K562 (cell line): ENCODE measurements at regions not wholly inside any gene's neighbourhood (a gene's known extent, or its start where the extent isn't known, plus 50 kb on each side); places are given as distances from the start of the nearest gene placed in this dataset.

ENCODE experiments used
- ATAC-seq: fragments of 200-7000 bp; cut with Tn5 transposase; 3 replicates; pipeline ENCODE4 v1.9.1; 2020; ENCODE audit warnings: moderate library complexity
- BruUV-seq: library from RNA; stranded (reverse); fragments of 400-500 nt; replicated peaks from 2 replicates; lab custom pipeline; 2021; lab: Mats Ljungman, UMichigan
- CTCF ChIA-PET: fragments of 300-600 bp; formaldehyde crosslinking; extraction: SDS; loops from one replicate; lab custom pipeline; 2021; ENCODE audit warnings: low intra/inter-chr PET ratio; lab: Yijun Ruan, JAX
- POLR2A ChIA-PET: fragments of 300-600, 350-650 bp; sonication (Branson Sonifier 250); formaldehyde crosslinking; extraction: SDS; loops from one replicate; lab custom pipeline; 2021; ENCODE audit warnings: antibody characterized with exemption, inconsistent platforms; lab: Yijun Ruan, JAX
- DNase-seq, 4 experiments: peaks; one replicate each; pipeline versions ENCODE4 v3.0.0 to v3.0.0-alpha.2; 2011 to 2018; ENCODE audit warnings: low spot score in 3 of 4, mixed read lengths in 3 of 4; ENCODE audit errors: extremely low read depth in 1 of 4
- FAIRE-seq: peaks from 2 replicates; lab custom pipeline; 2011; peaks lifted over from hg19 to GRCh38; lab: Jason Lieb, UNC
- H2AFZ ChIP-seq: 2 replicates; pipeline ENCODE4 v1.6.0; 2011; ENCODE audit warnings: low read depth, low read length, control low read depth, inconsistent platforms
- H3K27ac ChIP-seq: fragments of 200-600 bp; 3 replicates; pipeline ENCODE4 v1.8.0; 2011; ENCODE audit warnings: low read depth, mild to moderate bottlenecking, control low read depth, inconsistent platforms, low read length, moderate library complexity, mixed read lengths; ENCODE audit errors: extremely low read depth
- H3K27me3 ChIP-seq, 2 experiments: fragments of 300-600 bp in 1 of 2; 2 replicates in 1 of 2; 3 replicates in 1 of 2; pipeline versions ENCODE4 v1.6.0 to v1.8.0; 2011; ENCODE audit warnings: inconsistent platforms in 2 of 2, low read length in 2 of 2, mild to moderate bottlenecking in 1 of 2, mixed read lengths in 1 of 2, moderate library complexity in 1 of 2; ENCODE audit not compliant: control insufficient read depth in 2 of 2, insufficient read depth in 2 of 2
- H3K36me3 ChIP-seq: fragments of 300-600 bp; 3 replicates; pipeline ENCODE4 v1.8.0; 2011; ENCODE audit warnings: mild to moderate bottlenecking, low read length, inconsistent platforms; ENCODE audit not compliant: control insufficient read depth, insufficient read depth
- H3K4me1 ChIP-seq, 2 experiments: fragments of 200-600 bp in 1 of 2; replicated peaks in 1 of 2; 2 replicates in 1 of 2; 3 replicates in 1 of 2; pipeline versions ENCODE4 v1.5.1 to v1.8.0; 2011; ENCODE audit warnings: inconsistent platforms in 2 of 2, low read length in 2 of 2, mild to moderate bottlenecking in 1 of 2, mixed read lengths in 1 of 2, moderate library complexity in 1 of 2; ENCODE audit not compliant: control insufficient read depth in 2 of 2, insufficient read depth in 2 of 2
- H3K4me2 ChIP-seq: 2 replicates; pipeline ENCODE4 v1.6.1; 2011; ENCODE audit warnings: low read length, control low read depth, inconsistent platforms, mixed read lengths; ENCODE audit not compliant: insufficient read depth
- H3K4me3 ChIP-seq: fragments of 200-600 bp; sonication (generic), shearing (Covaris generic); 2 replicates; pipeline ENCODE4 v1.5.1; 2016; ENCODE audit warnings: control low read depth, inconsistent platforms
- H3K79me2 ChIP-seq: fragments of 200-600 bp; 3 replicates; pipeline ENCODE4 v1.8.0; 2011; ENCODE audit warnings: low read length, inconsistent platforms; ENCODE audit not compliant: control insufficient read depth, insufficient read depth
- H3K9ac ChIP-seq, 2 experiments: 2 replicates each; pipeline versions ENCODE4 v1.6.0 to v1.6.1; 2011; ENCODE audit warnings: low read depth in 2 of 2, low read length in 2 of 2, control low read depth in 1 of 2, inconsistent platforms in 1 of 2, mild to moderate bottlenecking in 1 of 2, mixed read lengths in 1 of 2; ENCODE audit not compliant: insufficient read depth in 1 of 2
- H3K9me1 ChIP-seq: one replicate; pipeline ENCODE4 v1.6.0; 2011; ENCODE audit warnings: inconsistent platforms, mild to moderate bottlenecking, low read length, moderate library complexity; ENCODE audit not compliant: control insufficient read depth, insufficient read depth
- H3K9me3 ChIP-seq: replicated peaks from 2 replicates; pipeline ENCODE4 v1.5.1; 2011; ENCODE audit warnings: low read depth, low read length, inconsistent platforms; ENCODE audit not compliant: control insufficient read depth, insufficient read depth
- H4K20me1 ChIP-seq: replicated peaks from 2 replicates; pipeline ENCODE4 v1.6.1; 2011; ENCODE audit warnings: low read length, inconsistent platforms, mixed read lengths; ENCODE audit not compliant: control insufficient read depth, insufficient read depth
- CBX3 ChIP-seq, 2 experiments: IDR thresholded peaks; 1 replicate in 1 of 2; 2 replicates in 1 of 2; pipeline ENCODE4 v1.6.1; 2012; ENCODE audit warnings: inconsistent platforms in 2 of 2, low read length in 2 of 2, borderline replicate concordance in 1 of 2, control low read depth in 1 of 2
- DIDO1 ChIP-seq: fragments of 450-650 bp; IDR thresholded peaks from 2 replicates; pipeline ENCODE4 v1.6.1; 2016; ENCODE audit warnings: low read depth, missing biosample characterization, missing genetic modification characterization
- DPF2 ChIP-seq: fragments of 450-650 bp; IDR thresholded peaks from 2 replicates; pipeline ENCODE4 v1.6.1; 2016
- KDM5B ChIP-seq: fragments of 200-600 bp; sonication (generic); IDR thresholded peaks from 2 replicates; pipeline ENCODE4 v1.6.1; 2012; ENCODE audit warnings: low read depth, mild to moderate bottlenecking, moderate library complexity, low read length, control low read depth, inconsistent platforms; ENCODE audit not compliant: insufficient replicate concordance
- PCBP1 ChIP-seq: fragments of 200-400 bp; formaldehyde crosslinking; IDR thresholded peaks from 2 replicates; pipeline ENCODE4 v1.6.1; 2018; ENCODE audit warnings: mild to moderate bottlenecking, low read depth, low read length; ENCODE audit not compliant: poor library complexity, severe bottlenecking
- XRCC3 ChIP-seq: fragments of 450-650 bp; IDR thresholded peaks from 2 replicates; pipeline ENCODE4 v1.6.1; 2017; ENCODE audit warnings: mild to moderate bottlenecking, moderate library complexity
- WGBS: fragments of 100-300 bp; shearing (Covaris generic); methylation state at CpG from one replicate; pipeline ENCODE4 v1.1.6; 2016; ENCODE audit warnings: low coverage, mixed read lengths; ENCODE audit not compliant: insufficient coverage; ENCODE audit errors: missing lambda C conversion rate; 5-methylcytosine and 5-hydroxymethylcytosine counted together
- in situ Hi-C: fragments of 300-500 bp; cut with MboI; formaldehyde crosslinking; loops from 4 replicates; pipeline ENCODE4 v1.15.0; 2018; ENCODE audit warnings: inconsistent platforms, mixed read lengths
- intact Hi-C: fragments of 100-400 bp; cut with micrococcal nuclease; formaldehyde crosslinking; loops from 2 replicates; pipeline ENCODE4 v1.14.2; 2022
- TF ChIP-seq, protein P1 (sequence below): fragments of 450-650 bp; IDR thresholded peaks from 2 replicates; pipeline ENCODE4 v1.6.1; 2018; ENCODE audit not compliant: partially characterized antibody
- TF ChIP-seq, protein P2 (sequence below): fragments of 250-450 bp; sonication (Bioruptor Pico); IDR thresholded peaks from 2 replicates; pipeline ENCODE4 v1.8.0; 2022; ENCODE audit warnings: inconsistent platforms, mild to moderate bottlenecking, moderate library complexity, borderline replicate concordance
- TF ChIP-seq, protein P3 (sequence below), 3 experiments: IDR thresholded peaks in 2 of 3; conservative IDR thresholded peaks in 1 of 3; 2 replicates each; pipeline ENCODE4 v1.5.1; 2011 to 2012; ENCODE audit warnings: low read length in 3 of 3, mild to moderate bottlenecking in 3 of 3, control low read depth in 2 of 3, improper control_type of control experiment in 1 of 3, inconsistent platforms in 1 of 3, low read depth in 1 of 3, mixed read lengths in 1 of 3, moderate library complexity in 1 of 3; ENCODE audit not compliant: insufficient read depth in 2 of 3
- TF ChIP-seq, protein P4 (sequence below): fragments of 250-450 bp; sonication (Bioruptor Pico); IDR thresholded peaks from 2 replicates; pipeline ENCODE4 v1.4.0; 2020; ENCODE audit warnings: mild to moderate bottlenecking, moderate library complexity, borderline replicate concordance

DNA sequence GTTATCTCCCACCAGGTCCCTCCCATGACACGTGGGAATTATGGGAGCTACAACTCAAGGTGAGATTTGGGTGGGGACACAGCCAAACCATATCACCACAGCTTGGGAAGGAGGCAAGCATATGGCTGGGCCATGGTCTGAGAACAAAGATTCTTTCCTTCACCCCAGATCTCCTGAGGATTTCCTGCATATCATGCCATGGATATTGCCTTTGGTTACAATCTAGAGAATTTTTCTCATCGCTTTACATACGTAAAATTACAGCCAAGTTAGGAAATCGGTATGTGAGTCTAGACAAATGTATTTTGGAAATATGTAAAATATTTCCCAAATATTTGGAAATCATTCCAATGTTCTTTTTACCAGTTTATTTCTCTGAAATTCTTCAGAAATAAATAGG, 398.3 kb downstream of the RFC3 start (continued):
- TF ChIP-seq CBX3 (IDR thresholded peaks at IDR 0.05; ENCODE audit: borderline replicate concordance in 1 of 2, low read length in 2 of 2): no peak
- TF ChIP-seq, protein P1, sequence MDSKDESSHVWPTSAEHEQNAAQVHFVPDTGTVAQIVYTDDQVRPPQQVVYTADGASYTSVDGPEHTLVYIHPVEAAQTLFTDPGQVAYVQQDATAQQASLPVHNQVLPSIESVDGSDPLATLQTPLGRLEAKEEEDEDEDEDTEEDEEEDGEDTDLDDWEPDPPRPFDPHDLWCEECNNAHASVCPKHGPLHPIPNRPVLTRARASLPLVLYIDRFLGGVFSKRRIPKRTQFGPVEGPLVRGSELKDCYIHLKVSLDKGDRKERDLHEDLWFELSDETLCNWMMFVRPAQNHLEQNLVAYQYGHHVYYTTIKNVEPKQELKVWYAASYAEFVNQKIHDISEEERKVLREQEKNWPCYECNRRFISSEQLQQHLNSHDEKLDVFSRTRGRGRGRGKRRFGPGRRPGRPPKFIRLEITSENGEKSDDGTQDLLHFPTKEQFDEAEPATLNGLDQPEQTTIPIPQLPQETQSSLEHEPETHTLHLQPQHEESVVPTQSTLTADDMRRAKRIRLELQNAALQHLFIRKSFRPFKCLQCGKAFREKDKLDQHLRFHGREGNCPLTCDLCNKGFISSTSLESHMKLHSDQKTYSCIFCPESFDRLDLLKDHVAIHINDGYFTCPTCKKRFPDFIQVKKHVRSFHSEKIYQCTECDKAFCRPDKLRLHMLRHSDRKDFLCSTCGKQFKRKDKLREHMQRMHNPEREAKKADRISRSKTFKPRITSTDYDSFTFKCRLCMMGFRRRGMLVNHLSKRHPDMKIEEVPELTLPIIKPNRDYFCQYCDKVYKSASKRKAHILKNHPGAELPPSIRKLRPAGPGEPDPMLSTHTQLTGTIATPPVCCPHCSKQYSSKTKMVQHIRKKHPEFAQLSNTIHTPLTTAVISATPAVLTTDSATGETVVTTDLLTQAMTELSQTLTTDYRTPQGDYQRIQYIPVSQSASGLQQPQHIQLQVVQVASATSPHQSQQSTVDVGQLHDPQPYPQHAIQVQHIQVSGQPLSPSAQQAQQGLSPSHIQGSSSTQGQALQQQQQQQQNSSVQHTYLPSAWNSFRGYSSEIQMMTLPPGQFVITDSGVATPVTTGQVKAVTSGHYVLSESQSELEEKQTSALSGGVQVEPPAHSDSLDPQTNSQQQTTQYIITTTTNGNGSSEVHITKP: no peak

DNA sequence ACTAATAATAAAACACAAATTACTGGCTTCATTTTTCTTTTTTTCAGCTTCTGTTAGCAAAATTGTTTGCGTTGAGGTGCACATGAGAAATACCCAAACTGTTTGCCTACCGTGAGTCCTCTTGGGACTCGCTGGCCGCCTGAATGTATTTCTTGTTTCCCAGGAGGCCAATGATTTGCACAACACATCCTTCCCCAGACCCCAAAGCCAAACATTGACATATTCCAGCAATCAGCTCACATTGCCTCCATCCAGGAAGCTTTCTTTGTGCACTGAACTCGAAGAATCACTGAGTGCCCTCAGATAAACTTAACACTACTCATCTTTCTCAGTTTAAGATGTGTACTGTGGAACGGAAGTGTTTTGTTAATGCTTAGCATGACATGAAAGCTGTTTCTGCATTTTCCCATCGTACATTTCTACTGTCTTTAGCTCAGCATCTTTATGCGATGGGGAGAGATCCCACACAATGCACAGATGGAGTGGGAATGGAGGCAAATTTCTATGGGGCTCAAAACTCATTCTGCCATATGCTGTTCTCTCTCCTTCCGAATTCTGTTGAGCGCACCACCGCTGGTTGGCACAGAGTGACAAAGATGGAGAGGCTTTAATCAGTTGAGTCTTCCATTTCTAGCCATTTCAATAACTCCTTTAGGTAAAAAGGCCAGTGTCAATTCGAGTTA, 399.5 kb downstream of the RFC3 start:
- DNase-seq: no peak
- ChIA-PET POLR2A (no interaction called here), CTCF (no interaction called here)
- no peaks in the 10 kb centered on the region for H3K79me2 ChIP-seq
- no peak overlapping the region for H3K9ac ChIP-seq
- no peak overlapping the region for H3K4me3 ChIP-seq
- H2AFZ ChIP-seq: no peak overlapping the region
- ATAC-seq: no peak
- WGBS: 0% methylated on average over 10 of the region's 12 CpGs
- H3K27ac ChIP-seq: no peak overlapping the region
- no peak for FAIRE-seq
- H3K9me3 ChIP-seq: no peaks in the 10 kb centered on the region
- no TSS peak for BruUV-seq
- no peaks in the 10 kb centered on the region for H3K4me1 ChIP-seq
- H4K20me1 ChIP-seq: no peaks in the 10 kb centered on the region
- intact Hi-C loops: no loop called here
- H3K4me2 ChIP-seq: no peak overlapping the region
- H3K9me1 ChIP-seq: no peaks in the 10 kb centered on the region
- no peaks in the 10 kb centered on the region for H3K27me3 ChIP-seq
- in situ Hi-C loops: no loop called here
- H3K36me3 ChIP-seq: no peaks in the 10 kb centered on the region
- TF ChIP-seq, protein P2, sequence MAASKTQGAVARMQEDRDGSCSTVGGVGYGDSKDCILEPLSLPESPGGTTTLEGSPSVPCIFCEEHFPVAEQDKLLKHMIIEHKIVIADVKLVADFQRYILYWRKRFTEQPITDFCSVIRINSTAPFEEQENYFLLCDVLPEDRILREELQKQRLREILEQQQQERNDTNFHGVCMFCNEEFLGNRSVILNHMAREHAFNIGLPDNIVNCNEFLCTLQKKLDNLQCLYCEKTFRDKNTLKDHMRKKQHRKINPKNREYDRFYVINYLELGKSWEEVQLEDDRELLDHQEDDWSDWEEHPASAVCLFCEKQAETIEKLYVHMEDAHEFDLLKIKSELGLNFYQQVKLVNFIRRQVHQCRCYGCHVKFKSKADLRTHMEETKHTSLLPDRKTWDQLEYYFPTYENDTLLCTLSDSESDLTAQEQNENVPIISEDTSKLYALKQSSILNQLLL: no peak
- TF ChIP-seq DPF2 (no peak), DIDO1 (tag) (no peak), PCBP1 (no peak), KDM5B (no peak), XRCC3 (no peak)
- TF ChIP-seq, protein P3, sequence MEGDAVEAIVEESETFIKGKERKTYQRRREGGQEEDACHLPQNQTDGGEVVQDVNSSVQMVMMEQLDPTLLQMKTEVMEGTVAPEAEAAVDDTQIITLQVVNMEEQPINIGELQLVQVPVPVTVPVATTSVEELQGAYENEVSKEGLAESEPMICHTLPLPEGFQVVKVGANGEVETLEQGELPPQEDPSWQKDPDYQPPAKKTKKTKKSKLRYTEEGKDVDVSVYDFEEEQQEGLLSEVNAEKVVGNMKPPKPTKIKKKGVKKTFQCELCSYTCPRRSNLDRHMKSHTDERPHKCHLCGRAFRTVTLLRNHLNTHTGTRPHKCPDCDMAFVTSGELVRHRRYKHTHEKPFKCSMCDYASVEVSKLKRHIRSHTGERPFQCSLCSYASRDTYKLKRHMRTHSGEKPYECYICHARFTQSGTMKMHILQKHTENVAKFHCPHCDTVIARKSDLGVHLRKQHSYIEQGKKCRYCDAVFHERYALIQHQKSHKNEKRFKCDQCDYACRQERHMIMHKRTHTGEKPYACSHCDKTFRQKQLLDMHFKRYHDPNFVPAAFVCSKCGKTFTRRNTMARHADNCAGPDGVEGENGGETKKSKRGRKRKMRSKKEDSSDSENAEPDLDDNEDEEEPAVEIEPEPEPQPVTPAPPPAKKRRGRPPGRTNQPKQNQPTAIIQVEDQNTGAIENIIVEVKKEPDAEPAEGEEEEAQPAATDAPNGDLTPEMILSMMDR (IDR thresholded peaks at IDR 0.05 in 2 of 3, conservative IDR thresholded peaks at IDR 0.05 in 1 of 3; ENCODE audit: insufficient read depth in 2 of 3, low read depth in 1 of 3, low read length in 3 of 3): no peak
- TF ChIP-seq, protein P4, sequence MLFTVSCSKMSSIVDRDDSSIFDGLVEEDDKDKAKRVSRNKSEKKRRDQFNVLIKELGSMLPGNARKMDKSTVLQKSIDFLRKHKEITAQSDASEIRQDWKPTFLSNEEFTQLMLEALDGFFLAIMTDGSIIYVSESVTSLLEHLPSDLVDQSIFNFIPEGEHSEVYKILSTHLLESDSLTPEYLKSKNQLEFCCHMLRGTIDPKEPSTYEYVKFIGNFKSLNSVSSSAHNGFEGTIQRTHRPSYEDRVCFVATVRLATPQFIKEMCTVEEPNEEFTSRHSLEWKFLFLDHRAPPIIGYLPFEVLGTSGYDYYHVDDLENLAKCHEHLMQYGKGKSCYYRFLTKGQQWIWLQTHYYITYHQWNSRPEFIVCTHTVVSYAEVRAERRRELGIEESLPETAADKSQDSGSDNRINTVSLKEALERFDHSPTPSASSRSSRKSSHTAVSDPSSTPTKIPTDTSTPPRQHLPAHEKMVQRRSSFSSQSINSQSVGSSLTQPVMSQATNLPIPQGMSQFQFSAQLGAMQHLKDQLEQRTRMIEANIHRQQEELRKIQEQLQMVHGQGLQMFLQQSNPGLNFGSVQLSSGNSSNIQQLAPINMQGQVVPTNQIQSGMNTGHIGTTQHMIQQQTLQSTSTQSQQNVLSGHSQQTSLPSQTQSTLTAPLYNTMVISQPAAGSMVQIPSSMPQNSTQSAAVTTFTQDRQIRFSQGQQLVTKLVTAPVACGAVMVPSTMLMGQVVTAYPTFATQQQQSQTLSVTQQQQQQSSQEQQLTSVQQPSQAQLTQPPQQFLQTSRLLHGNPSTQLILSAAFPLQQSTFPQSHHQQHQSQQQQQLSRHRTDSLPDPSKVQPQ (CRISPR knock-in tag): no peak
